ENCODE measurements at regions not wholly inside any gene's neighbourhood (a gene's known extent, or its start where the extent isn't known, plus 50 kb on each side); places are given as distances from the start of the nearest gene placed in this dataset.
"Not testable (repeated sequence)": the region's sequence is repeated elsewhere in the genome, so short reads cannot be mapped to it uniquely, and the experiment has no call there.

GRCh38 chrX:1062351-1062750 lies 150.1 kb downstream of the CRLF2 start:
- Histone ChIP-seq H3K36me3 (no peaks in the 10 kb centered on the region), H3K4me3 (no peak overlapping the region), H3K27ac (replicated peaks in 1 of 4) (no peak overlapping the region), H3K27me3 (peaks cover 0 to 5% (median 0%) of the 10 kb centered on the region in 4 donors), H3K4me1 (no peaks in the 10 kb centered on the region), H3K9me3 (peaks cover 0 to 39% (median 32%) of the 10 kb centered on the region in 4 donors)
- TF ChIP-seq POLR2A (IDR thresholded peaks at IDR 0.05; ENCODE audit: low read depth) (no peak), CTCF (IDR thresholded peaks at IDR 0.05) (no peak), EP300 (IDR thresholded peaks at IDR 0.05) (no peak), POLR2AphosphoS5 (IDR thresholded peaks at IDR 0.05) (no peak)
- no peak for DNase-seq (ENCODE audit: extremely low spot score)
- WGBS = 78% methylated on average over 8 of the region's 8 CpGs
- intact Hi-C loops (cut with DNase I) = no loop called here

- Histone ChIP-seq H3K4me1 (no peaks in the 10 kb centered on the region), H3K9me3 (peaks cover 0 to 41% (median 31%) of the 10 kb centered on the region in 4 donors), H3K27ac (replicated peaks in 1 of 4) (no peak overlapping the region), H3K4me3 (no peak overlapping the region), H3K27me3 (peaks cover 0 to 5% (median 0%) of the 10 kb centered on the region in 4 donors), H3K36me3 (no peaks in the 10 kb centered on the region)
- DNase-seq (ENCODE audit: extremely low spot score) = no peak
- 93% methylated on average over 7 of the region's 7 CpGs for WGBS
- TF ChIP-seq CTCF (IDR thresholded peaks at IDR 0.05) = no peak
- no peak for TF ChIP-seq EP300 (IDR thresholded peaks at IDR 0.05)
- no peak for TF ChIP-seq POLR2A (IDR thresholded peaks at IDR 0.05; ENCODE audit: low read depth)
- no peak for TF ChIP-seq POLR2AphosphoS5 (IDR thresholded peaks at IDR 0.05)
- intact Hi-C loops (cut with DNase I) = no loop called here
Observed at GRCh38 chrX:1060562-1060960, 151.9 kb downstream of the CRLF2 start.

DNA sequence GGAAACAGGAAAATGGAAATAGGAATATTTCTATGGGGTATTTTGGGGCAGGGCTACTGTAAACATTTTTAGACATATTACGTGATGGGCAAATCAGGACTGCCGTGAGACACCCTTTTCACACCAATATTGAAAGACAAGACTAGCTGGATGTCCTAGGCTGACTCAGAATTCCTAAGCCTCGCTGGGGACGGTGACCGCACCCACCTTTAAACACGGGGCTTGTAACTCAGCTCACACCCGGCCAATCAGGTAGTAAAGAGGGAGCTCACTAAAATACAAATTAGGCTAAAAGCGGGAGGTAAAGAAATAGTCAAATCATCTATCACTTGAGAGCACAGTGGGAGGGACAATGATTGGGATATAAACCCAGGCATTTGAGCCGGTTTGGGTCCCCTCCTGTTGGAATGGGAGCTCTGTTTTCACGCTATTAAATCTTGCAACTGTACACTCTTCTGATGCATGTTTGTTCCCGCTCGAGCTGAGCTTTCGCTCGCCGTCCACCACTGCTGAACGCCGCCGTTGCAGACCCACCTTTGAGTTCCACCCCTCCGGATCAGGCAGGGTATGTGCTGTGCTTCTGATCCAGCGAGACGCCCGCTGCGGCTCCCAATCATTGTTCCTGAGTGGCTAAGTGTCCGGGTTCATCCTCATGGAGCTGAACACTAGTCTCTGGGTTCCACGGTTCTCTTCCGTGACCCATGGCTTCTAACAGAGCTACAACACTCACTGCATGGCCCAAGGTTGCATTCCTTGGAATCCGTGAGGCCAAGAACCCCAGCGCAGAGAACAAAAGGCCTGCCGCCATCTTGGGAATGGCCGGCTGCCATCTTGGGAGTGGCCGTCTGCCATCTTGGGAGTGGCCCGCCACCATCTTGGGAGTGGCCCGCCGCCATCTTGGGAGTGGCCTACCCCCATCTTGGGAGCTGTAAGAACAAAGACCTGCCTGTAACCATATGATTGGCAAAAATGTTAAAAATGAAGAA lies 152.6 kb downstream of the CRLF2 start:
- Histone ChIP-seq H3K36me3 (no peaks in the 10 kb centered on the region), H3K27ac (replicated peaks in 1 of 4) (no peak overlapping the region), H3K4me3 (no peak overlapping the region), H3K4me1 (no peaks in the 10 kb centered on the region), H3K27me3 (peaks cover 0 to 5% (median 0%) of the 10 kb centered on the region in 4 donors), H3K9me3 (peaks cover 0 to 45% (median 33%) of the 10 kb centered on the region in 4 donors)
- no peak for TF ChIP-seq POLR2AphosphoS5 (IDR thresholded peaks at IDR 0.05)
- no peak for TF ChIP-seq CTCF (IDR thresholded peaks at IDR 0.05)
- TF ChIP-seq EP300 (IDR thresholded peaks at IDR 0.05) = no peak
- TF ChIP-seq POLR2A (IDR thresholded peaks at IDR 0.05; ENCODE audit: low read depth) = no peak
- intact Hi-C loops (cut with DNase I) = no loop called here
- DNase-seq (ENCODE audit: extremely low spot score) = no peak
- 92% methylated on average over 34 of the region's 34 CpGs for WGBS

DNA sequence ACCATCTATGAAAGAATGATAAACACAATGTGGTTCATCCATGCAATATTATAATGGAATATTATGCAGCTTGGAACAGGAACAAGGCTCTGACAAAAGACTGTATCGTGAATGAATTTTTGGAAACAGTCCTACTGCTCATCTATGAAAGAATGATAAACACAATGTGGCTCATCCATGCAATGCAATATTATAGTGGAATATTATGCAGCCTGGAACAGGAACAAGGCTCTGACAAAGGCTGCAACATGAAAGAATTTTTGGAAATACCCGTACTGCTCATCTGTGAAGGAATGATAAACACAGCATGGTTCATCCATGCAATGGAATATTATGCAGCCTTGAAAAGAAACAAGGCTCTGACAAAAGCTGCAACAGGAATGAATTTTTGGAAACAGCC lies 158.8 kb downstream of the CRLF2 start:
- DNase-seq (ENCODE audit: extremely low spot score); H3K4me1 ChIP-seq; H3K27ac ChIP-seq (replicated peaks in 1 of 4); H3K36me3 ChIP-seq; H3K4me3 ChIP-seq; intact Hi-C loops (cut with DNase I); H3K27me3 ChIP-seq: not testable (repeated sequence)
- peaks cover 0 to 41% (median 36%) of the 10 kb centered on the region in 4 donors for H3K9me3 ChIP-seq
- WGBS = 52% methylated on average over 2 of the region's 2 CpGs

- intact Hi-C loops (cut with DNase I) = no loop called here
- Histone ChIP-seq H3K4me3 (no peak overlapping the region), H3K27me3 (peaks cover 0 to 3% (median 0%) of the 10 kb centered on the region in 4 donors), H3K4me1 (no peaks in the 10 kb centered on the region), H3K27ac (replicated peaks in 1 of 4) (no peak overlapping the region), H3K9me3 (peaks cover 0 to 39% (median 36%) of the 10 kb centered on the region in 4 donors), H3K36me3 (no peaks in the 10 kb centered on the region)
- TF ChIP-seq CTCF (IDR thresholded peaks at IDR 0.05) (no peak), POLR2AphosphoS5 (IDR thresholded peaks at IDR 0.05) (no peak), POLR2A (IDR thresholded peaks at IDR 0.05; ENCODE audit: low read depth) (no peak), EP300 (IDR thresholded peaks at IDR 0.05) (no peak)
- WGBS = 66% methylated on average over 2 of the region's 2 CpGs
- no peak for DNase-seq (ENCODE audit: extremely low spot score)
Observed at GRCh38 chrX:1053072-1053471, 159.4 kb downstream of the CRLF2 start.

Data from esophagus muscularis mucosa (tissue), 4 donors.